NCI-H146 (cell line): ENCODE measurements at regions not wholly inside any gene's neighbourhood (a gene's known extent, or its start where the extent isn't known, plus 50 kb on each side); places are given as distances from the start of the nearest gene placed in this dataset.

ENCODE experiments used
- DNase-seq: peaks from one replicate; lab custom pipeline; 2025; lab: John Stamatoyannopoulos, UW

DNA sequence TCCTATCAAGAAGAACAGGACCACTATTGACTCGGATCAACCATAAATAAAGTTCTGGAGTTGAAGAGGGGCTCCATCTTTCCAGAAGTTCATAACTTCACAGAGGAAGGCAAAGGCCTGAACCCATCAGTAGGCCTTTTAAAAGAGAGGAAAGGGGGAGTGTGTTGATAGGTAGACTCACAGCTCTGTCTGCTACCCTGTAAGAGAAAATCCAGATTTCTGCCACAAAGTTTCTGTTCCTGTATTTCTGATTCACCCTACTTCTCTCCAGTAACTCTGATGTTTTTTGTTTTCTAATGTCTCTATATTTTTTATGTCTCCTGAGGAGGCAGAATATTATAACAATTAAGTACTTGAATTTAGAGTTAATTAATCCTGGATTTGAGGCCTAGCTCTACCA is 564.0 kb downstream of the TNS1 start:
- no peak for DNase-seq

DNA sequence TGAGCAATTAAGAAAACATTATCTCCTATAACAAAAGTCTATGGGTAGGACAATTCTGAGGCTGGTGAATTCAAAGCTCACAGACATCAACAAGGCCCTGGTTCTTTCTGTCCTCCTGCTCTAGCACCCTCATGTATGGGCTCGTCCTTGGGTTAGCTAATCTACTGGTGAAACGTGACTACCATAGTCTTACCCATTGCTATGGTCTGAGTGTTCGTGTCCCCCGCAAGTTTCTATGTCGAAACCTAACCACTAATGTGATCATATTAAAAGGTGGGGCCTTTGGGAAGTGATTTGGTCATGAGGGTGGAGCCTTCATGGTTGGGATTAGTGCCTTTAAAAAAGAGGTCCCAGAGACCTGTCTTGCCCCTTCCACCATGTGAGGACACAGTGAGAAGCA is 564.7 kb downstream of the TNS1 start:
- DNase-seq = no peak

DNA sequence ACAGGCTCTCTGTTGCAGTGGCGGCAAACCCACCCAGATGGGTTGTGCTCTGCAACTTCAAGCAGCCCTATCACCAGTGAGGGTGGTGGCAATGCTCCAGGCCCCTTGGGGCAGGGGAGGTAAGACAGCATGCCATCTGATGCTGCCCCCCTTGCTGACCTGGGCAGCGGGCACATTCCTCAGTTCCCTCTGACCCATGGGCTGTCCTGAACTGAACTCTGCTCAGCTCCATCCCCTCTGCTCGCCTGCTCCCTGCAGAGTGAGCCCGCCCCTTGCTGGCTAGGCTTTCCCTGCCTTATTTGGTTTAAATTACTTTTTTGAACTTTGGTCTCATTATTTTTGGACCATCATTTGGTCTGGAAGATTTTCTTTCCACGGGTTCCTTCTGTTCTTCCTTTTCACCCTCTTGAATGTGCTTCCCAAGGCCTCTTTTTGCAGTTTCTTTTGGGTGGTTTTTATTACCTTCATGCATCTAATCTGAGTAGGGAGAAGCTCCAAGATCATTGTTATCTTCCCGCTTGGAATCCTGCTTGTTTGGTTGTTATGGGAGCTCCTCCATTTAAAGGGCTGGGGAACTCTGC is 565.4 kb downstream of the TNS1 start:
- no peak for DNase-seq

DNA sequence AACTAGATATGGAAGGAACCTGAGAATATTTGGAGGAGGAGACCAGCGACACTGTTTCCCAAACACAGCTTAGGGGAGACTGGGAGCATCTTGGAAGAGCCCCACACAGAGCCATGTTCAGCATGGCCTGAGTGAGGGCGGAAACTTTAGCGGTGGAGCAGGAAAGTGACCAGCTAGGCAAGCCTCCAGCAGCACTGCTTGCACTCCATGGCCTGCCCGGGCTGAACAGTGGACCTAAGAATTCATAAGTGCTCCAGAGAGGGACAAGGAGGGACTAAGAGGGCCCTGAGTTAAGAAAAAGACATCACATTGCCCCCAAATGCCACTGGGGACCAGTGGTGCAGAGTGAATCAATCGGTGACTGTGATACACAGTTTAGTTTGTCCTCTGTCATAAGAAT is 566.4 kb downstream of the TNS1 start:
- DNase-seq = no peak

DNA sequence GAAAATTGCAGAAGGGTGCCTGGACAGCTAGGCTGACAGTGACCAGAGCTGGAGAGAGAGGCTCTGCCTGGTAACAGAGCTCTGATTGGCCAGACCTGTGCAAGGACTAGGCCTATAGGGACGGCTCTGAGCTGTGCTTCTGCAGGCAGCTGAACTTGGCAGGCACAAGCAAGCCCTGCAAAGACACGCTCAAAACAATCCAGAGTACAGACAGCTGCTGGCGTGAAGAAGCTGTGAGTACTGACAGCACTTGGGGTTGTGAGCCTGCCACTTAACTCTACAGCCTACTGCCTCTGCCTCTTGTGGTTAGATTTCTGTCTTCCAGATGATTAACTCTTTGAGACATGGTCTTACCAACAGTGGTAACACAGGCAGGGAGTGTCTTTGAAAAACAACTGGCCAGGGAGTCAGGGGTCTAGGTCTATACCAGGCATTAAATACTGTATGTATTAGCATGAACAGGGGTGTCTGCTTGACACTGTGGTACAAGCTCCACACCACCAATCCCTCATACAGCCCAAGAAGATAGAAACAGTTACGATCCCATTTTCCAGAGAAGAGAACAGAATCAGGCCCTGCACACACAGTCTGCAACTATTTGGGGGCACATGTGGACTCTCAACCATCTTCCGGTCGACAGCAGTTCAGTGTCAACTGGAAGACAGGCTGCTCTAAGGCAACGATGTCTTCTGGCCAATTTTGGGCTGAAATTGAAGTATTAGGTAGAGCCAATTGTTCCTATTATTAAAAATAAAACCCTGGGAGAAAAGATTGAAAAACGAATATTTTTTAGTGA is 568.4 kb downstream of the TNS1 start:
- DNase-seq = peak; percentile 84

DNA sequence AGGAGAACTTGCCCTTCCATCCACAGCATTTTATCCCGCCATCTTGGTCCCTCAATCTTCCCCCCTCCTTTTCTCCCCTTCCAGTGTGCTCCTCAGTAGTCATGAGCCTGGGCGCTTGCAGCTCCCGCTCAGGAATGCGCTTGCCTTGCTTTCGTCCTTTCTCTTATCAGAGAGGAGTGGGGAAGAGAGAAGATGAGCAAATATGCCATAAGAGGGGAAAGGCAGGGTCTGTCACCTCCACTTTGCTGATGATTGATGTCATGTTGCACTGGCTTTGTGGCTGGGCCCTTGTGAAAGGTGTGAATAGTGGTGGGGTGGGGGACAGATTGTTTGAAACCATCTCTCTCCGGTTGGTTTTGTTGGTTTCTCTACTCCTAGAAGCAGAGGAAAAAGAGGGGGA is 569.3 kb downstream of the TNS1 start:
- no peak for DNase-seq

DNA sequence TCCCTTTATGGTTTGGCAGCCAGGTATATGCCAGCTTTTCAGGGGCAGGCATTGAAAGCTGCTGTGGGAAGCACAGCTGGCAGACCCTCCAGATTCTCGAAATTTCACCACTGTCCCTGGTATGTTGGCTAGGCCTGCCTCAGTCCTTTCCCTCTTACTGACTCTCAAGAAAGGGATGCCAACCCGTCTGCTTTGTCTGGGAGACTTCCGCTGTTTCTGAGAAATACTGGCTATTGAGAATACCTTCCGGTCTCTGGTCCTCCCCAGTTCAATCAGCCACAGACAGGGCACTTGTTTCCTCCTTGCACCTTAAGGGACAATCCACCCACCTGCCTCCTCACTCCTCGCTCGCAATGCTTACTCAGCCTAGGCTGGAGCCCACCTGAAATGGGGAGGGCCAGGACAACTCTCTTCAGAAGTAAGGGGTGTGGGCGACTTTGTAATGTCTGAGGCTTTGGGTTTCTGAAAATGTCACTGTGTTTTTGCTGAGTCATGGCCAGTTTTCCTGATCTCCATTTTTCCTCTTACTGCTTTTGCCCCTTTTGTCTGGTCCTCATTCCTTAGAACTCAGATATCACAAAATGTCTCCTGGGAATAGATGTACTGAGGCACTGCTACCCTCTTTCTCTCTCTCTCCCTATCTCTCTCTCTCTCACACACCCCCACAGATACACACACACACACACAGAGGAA is 571.1 kb downstream of the TNS1 start:
- DNase-seq = no peak

DNA sequence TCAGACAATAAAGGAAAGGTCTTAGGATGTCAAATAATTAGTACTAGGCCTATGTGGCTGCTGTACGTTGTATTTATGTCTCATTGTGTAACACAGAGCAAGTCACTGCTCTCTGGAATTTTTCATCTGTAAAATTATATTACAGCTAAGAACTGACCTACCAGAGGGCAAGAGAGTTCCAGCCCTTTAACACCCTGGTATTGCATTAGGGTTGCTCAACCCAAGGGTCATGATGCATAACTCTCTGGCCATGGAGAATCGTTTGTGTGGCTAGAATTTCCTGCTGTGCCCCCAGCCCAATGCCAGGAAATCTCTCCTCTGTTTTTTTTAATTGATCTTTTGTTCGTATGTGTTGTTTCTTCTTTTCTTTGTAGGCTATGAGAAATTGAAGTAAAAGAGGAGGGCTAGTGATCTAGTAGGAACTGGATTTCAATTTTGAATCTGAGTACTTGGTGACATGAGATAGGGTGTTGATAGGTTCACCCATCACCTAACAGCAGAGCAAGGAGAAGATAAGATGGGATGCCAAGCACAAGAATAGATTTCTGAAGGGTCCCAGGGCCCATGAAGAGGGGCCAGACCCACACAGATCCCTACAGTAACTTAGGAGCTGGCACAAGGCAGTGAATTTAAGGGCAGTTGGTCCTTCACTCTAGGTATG is 571.2 kb upstream of the TNP1 start:
- DNase-seq = no peak

DNA sequence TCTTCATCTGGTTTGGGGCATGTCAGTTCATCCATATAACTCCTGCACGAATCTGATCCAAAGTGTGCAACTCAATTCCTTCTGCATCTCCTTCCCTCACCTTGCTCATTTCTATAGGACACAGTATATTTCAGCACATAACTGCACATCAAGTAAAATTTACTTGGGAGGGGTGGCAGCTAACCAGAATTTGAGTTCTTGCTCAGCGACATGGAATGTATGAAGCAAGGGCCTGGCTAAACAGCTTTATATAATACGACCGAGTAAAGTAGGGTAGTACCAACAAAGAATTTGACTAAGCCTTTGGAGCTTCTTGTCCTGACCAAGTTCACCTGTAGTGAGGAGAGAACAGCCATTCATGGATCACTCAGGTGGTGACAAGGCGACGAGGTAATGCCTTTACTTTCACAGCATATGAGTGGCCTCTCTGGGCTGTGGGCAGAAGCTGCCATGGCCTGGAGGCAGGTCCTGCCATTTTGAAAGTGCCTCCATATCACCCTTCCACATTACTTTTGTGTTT is 570.2 kb upstream of the TNP1 start:
- DNase-seq = no peak

DNA sequence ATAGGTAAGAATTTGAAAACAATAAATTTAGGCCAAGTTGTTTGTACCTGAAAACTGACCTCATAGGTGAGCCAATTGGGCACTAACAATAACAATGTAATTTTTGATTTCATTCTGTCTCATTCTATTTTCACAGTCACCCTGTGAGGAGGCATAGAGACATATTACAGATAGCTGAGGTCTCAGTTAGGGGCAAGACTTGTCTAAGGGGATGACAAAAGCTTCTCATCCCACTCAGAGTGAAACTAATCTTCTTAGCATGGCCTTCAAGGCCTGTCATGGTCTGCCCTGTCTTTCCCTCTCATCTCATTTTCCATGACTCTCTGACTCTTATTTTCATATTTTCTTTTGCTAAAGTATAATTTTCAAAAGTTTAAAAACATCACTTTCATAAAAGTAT is 562.0 kb upstream of the TNP1 start:
- no peak for DNase-seq

DNA sequence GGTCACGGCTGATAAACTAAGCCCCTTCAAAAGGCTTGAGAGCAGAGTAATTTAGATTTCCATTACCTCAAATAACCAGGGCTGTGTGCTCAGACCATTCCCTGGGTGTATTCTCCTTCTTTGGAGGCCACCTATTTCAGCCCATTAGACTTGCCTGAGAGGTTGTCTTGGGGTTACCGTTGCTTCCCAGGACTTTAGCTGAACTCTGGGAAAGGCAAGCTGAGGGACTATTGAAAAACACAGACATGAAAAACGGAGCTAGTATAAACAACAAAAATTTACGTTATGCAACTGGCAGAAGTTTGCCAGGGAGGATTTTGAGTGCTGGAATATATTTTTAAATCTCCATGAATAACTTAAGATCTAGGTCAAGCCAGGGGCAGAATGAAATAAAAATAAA is 561.0 kb upstream of the TNP1 start:
- DNase-seq = no peak

DNA sequence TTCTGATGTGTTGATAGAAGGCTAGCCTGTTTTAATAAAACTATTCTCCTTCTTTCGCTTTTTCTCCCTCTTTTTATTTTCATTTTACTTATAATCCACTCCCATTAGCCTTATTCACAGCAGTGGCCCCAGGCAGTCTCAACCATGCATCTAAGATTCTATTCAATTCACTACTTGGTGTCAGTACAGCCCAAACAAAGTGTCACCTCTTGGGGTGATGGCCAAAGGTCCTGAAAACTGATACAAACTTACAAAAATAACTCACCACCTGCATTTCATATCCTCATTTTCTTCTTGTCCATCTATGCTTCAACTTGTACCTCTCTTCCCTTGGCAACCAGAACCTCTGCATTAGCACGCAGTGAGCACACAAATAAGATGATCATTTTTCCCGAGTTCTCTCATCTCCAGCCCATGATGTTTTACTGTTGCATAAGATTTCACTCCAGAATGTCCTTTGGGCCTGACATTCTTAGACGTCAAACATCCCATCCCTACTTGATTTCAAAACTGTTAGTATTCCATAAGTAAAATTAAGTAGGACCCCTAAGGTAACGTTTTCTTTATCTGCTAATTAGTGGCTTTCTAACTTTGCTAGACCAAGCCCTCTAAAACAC is 559.3 kb upstream of the TNP1 start:
- no peak for DNase-seq

DNA sequence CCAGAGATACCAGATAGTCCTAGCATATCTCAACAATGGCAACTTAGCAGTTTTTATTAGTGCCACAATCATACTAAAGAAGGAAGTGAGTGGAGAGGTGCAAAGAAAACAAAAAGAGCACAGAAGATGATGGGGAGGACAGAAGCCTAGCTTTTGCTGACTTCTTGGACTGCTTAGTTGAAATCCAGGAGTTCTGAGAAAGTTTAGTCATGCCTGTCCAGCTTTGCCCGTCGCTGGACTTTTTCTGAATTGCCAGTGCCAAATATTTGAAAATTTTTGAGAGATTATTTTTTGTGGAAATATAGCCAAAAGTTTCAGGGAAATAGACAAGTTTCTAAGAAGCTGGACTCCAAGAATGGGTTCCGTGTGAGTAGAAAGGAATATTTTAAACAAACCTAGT is 558.7 kb upstream of the TNP1 start:
- DNase-seq = no peak

DNA sequence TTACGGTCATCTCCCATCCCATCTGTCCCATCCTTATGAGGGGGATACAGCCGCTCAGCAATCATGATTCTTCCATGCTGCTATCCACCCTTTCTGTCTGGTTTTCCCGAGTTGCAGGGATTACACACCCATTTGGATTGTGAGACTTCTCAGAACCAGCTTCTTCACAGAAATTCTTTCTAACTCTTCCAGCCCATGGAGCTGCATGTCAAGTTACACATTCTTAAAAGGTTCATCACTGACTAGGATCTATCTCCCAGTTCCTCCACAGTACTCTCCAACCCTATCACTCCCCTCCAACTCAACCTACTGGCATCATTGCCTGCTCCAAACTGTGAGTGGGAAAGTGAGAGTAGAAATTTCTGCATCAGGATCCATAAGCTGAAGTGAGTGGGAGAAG is 558.2 kb upstream of the TNP1 start:
- DNase-seq = no peak

DNA sequence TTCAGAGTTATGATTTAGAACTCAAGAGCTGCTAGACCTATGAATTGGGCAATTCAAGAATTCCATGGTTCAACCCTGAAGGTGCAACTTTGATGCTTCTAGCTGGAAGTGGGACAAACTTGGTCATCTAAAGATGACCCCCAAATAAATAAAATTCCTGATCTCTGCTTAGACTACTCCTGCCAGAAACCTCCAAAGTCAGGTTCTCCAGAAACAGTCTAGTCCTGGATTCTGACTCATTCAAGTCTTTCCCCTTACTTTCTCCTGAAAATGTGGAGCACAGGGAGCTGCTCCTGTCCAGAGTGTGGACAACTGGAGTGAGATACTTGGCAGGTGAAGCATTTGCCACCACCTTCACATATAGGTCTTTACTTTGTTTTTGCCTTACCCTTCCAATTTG is 557.7 kb upstream of the TNP1 start:
- DNase-seq = no peak

DNA sequence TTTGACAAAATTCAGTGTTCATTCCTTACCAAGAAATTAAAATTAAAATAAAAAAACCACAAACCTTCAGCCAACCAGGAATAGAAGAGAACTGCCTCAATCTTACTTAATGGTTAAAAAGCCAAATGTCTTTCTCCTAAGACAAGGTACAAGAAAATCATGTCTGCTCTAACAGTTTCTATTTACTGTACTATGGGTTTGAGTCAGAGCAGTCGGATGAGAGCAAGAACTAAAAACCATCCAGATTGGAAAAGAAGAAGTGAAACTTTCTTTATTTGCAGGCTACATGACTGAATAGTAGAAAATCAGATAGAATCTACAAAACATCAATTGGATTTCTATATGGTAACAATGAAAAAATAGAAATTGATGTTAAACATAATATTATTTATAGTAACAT is 555.5 kb upstream of the TNP1 start:
- no peak for DNase-seq

DNA sequence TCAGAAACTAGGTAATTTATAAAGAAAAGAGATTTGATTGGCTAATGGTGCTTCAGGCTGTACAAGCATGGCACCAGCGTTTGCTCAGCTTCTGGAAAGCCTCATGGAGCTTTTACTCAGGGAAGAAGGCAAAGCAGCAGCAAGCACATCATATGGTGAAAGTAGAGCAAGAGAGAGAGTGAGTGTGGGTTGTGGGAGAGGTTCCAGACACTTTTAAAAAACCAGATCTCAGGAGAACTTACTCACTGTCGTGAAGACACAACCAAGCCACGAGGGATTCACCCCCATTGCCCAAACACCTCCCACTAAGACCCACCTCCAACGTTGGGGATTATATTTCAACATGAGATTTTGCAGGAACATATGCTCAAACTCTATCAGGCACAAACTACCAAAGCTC is 554.6 kb upstream of the TNP1 start:
- DNase-seq = no peak

DNA sequence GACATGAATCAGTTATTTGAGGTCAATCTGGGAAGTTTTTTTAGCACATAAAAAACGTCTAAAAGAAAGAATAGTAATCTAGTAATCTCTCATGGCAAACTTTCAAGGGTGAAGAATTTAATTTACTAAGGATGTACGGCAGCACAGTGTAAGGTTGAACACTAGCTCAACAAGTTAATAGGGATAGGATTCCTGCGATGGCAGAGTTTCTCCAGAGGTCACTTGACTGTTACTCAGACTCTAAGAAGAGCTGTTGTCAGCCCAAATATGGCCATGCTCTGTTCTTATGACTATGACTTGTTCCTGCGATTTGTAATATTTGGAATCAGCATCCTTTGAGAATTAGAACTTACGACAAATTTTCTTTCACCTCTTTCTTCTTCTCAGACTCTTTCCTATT is 553.3 kb upstream of the TNP1 start:
- no peak for DNase-seq

DNA sequence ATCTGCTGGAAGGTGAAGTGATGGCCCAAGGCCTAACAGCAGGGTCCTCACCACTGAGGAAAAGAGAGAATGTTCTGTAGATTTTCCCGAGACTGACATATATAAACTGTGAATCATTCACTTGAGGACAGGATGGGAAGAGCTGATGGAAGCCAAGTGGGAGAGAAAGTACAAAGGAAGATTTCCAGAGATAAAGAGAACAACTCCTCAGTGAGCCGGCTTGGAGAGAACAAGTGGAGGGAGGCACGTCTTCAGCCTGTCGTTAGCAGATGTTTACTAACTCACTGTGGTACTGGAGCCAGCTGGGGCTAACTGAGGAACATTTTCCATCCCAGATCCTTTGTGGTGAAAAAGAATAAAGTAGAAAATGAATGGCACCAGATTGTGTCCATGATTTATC is 552.9 kb upstream of the TNP1 start:
- DNase-seq = no peak

DNA sequence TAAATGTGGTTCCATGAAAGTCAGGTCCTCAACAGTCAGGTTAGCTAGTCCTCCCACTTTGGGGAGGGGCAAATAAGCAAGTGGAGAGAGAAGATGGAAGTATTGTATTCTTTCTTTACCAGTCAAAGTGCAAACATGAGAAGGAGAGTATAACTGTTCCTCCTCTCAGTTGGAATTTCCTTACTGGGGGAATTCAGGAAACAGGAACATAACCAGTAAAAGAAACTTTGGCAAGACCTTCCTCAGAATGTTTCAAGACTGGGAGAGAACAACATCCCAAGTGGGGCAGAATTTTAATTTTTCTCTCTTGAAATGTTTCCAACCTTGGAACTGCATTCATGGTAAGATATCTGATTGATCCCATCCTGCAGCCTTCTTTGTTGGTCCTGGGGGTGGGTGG is 552.4 kb upstream of the TNP1 start:
- no peak for DNase-seq

DNA sequence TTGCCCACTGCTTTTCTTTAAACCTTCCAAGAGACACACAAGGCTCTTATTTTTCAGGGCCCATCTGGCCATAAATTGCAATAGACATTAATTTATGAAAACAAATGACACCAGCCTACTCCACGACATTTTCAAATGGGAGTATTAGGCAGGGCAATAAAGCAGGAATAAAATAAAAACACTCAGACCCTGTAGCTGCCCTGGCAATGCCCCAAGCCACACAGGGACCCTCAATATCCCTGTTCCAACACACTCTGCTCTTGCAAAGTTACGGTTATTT is 550.8 kb upstream of the TNP1 start:
- DNase-seq = no peak

DNA sequence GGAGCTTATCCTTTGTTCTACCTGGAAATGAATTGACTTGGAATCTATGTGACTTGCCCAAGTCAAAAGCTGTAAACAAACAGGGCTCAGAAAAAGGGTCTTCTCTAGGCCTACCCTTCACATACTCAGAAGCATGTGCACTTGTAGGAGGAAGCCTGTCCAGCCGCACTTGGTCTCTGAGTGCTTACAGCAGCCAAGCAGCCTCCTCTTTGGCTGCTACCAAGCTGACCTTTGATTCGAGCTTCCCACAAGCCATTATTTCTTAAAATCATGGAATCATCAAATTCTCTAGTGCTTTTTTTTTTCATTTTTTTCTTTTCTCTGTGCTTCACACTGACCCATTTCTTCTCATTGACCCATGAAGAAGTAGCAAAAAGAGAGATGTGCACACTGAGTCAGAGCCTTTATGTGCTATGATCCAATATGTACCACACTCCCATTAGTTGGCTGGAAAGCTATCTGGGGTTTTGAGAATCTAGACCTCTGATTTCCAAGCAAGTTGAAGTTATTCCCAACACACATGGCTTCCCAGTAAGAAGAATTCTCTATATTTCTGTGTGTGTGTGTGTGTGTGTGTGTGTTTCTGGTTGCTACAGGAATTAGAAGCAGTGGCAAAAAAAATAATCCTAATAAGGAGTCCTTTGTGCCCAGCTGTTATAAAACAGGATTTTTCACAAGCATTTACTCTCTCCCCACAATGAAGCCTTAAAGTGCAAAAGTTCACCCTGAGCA is 550.3 kb upstream of the TNP1 start:
- DNase-seq = no peak
